ENCODE measurements at regions not wholly inside any gene's neighbourhood (a gene's known extent, or its start where the extent isn't known, plus 50 kb on each side); places are given as distances from the start of the nearest gene placed in this dataset.

DNA sequence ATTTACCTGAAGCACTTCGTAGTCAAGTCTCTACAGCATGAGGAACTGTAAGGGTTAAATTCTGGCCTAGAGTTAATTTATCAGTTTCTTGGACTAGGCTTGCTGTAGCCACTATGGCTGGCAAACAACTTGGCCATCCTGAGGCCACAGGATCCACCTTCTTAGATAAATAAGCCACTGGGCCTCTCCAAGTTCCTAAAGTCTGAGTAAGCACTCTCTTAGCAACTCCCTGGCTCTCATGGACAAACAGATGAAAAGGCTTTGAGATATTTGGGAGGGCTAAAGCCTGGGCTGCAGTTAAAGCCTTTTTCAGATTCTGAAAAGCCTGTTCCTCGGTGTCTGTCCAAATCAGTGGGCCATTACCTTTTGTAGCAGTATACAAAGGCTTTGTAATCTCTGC, 675.0 kb downstream of the TMEM121 start:
- intact Hi-C loops (cut with DNase I), result no loop called here
- no peak overlapping the region for H3K27ac ChIP-seq
- H3K4me1 ChIP-seq, result no peaks in the 10 kb centered on the region
- H3K4me3 ChIP-seq, result no peak overlapping the region
- no peaks in the 10 kb centered on the region for H3K36me3 ChIP-seq
- H3K27me3 ChIP-seq, result peaks cover 0 to 35% (median 0%) of the 10 kb centered on the region in 4 donors
- 44 to 73% methylated on average over 2 of the region's 2 CpGs for WGBS, 2 donors
- TF ChIP-seq POLR2A (IDR thresholded peaks at IDR 0.05), result no peak
- TF ChIP-seq, protein P1, sequence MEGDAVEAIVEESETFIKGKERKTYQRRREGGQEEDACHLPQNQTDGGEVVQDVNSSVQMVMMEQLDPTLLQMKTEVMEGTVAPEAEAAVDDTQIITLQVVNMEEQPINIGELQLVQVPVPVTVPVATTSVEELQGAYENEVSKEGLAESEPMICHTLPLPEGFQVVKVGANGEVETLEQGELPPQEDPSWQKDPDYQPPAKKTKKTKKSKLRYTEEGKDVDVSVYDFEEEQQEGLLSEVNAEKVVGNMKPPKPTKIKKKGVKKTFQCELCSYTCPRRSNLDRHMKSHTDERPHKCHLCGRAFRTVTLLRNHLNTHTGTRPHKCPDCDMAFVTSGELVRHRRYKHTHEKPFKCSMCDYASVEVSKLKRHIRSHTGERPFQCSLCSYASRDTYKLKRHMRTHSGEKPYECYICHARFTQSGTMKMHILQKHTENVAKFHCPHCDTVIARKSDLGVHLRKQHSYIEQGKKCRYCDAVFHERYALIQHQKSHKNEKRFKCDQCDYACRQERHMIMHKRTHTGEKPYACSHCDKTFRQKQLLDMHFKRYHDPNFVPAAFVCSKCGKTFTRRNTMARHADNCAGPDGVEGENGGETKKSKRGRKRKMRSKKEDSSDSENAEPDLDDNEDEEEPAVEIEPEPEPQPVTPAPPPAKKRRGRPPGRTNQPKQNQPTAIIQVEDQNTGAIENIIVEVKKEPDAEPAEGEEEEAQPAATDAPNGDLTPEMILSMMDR (IDR thresholded peaks at IDR 0.05), result no peak
- no peaks in the 10 kb centered on the region for H3K9me3 ChIP-seq
- no peak for DNase-seq

DNA sequence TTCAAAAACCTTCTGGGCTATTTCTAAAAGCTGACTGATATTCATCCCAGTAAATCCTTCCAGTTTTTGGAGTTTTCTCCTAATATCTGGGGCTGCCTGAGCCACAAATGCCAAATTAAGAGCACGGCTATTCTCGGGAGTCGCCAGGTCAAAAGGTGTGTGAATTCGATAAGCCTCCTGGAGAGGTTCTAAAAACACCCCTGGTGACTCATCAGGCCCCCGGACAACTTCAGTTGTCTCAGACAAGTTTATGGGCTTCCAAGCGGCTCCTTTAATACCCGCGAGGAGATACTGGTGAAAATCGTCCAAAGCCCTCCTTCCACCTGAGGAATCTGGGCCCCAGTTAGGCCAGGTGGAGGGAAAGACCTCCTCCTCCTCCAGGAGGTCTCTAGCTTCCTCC, 677.1 kb downstream of the TMEM121 start:
- intact Hi-C loops (cut with DNase I), result no loop called here
- Histone ChIP-seq H3K4me1 (no peaks in the 10 kb centered on the region), H3K27ac (no peak overlapping the region), H3K27me3 (peaks cover 0 to 23% (median 0%) of the 10 kb centered on the region in 4 donors), H3K36me3 (no peaks in the 10 kb centered on the region), H3K9me3 (no peaks in the 10 kb centered on the region), H3K4me3 (no peak overlapping the region)
- DNase-seq, result no peak
- 84% methylated on average over 6 to 9 of the region's 9 CpGs for WGBS, 2 donors
- TF ChIP-seq POLR2A (IDR thresholded peaks at IDR 0.05), result no peak
- TF ChIP-seq, protein P1 (IDR thresholded peaks at IDR 0.05), result no peak

- no peak for DNase-seq
- Histone ChIP-seq H3K36me3 (no peaks in the 10 kb centered on the region), H3K27me3 (peaks cover 0 to 17% (median 0%) of the 10 kb centered on the region in 4 donors), H3K4me3 (no peak overlapping the region), H3K27ac (no peak overlapping the region), H3K9me3 (no peaks in the 10 kb centered on the region), H3K4me1 (no peaks in the 10 kb centered on the region)
- 79 to 83% methylated on average over 10 to 18 of the region's 18 CpGs for WGBS, 2 donors
- intact Hi-C loops (cut with DNase I), result no loop called here
- no peak for TF ChIP-seq POLR2A (IDR thresholded peaks at IDR 0.05)
- TF ChIP-seq, protein P1 (IDR thresholded peaks at IDR 0.05), result no peak
These were observed 677.7 kb downstream of the TMEM121 start for GRCh38 chr14:106204063-106204462.

DNA sequence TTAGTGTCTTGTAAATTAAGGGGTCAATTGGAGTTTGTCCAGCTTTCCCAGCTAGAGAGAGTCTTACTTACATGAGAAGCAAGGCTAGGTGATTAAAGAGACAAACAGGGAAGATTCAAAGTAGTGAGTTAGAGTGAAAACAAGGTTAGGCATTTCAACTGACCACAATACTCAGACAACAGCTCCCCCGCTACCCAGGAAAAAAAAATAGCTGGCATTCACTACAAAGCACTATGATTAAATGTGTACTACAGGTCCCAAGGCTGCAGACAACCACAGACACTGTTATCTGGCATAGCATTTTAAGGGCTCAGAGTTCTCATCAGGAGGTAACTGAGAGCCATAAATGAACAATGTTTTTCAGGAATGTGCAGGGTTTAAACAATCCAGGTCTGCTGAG, 680.9 kb downstream of the TMEM121 start:
- Histone ChIP-seq H3K36me3 (no peaks in the 10 kb centered on the region), H3K9me3 (no peaks in the 10 kb centered on the region), H3K4me1 (no peaks in the 10 kb centered on the region), H3K27ac (no peak overlapping the region), H3K27me3 (peaks cover 0 to 11% (median 0%) of the 10 kb centered on the region in 4 donors), H3K4me3 (no peak overlapping the region)
- TF ChIP-seq, protein P1 (IDR thresholded peaks at IDR 0.05), result no peak
- 30 to 36% methylated on average over 1 of the region's 1 CpG for WGBS, 2 donors
- no peak for DNase-seq
- intact Hi-C loops (cut with DNase I), result no loop called here

- Histone ChIP-seq H3K27ac (no peak overlapping the region), H3K9me3 (no peaks in the 10 kb centered on the region), H3K27me3 (peaks cover 0 to 20% (median 0%) of the 10 kb centered on the region in 4 donors), H3K4me3 (no peak overlapping the region), H3K36me3 (no peaks in the 10 kb centered on the region), H3K4me1 (no peaks in the 10 kb centered on the region)
- no peak for TF ChIP-seq POLR2A (IDR thresholded peaks at IDR 0.05)
- no peak for DNase-seq
- 42 to 48% methylated on average over 2 of the region's 2 CpGs for WGBS, 2 donors
- intact Hi-C loops (cut with DNase I), result no loop called here
These were observed 682.4 kb downstream of the TMEM121 start for GRCh38 chr14:106208794-106209193.

DNA sequence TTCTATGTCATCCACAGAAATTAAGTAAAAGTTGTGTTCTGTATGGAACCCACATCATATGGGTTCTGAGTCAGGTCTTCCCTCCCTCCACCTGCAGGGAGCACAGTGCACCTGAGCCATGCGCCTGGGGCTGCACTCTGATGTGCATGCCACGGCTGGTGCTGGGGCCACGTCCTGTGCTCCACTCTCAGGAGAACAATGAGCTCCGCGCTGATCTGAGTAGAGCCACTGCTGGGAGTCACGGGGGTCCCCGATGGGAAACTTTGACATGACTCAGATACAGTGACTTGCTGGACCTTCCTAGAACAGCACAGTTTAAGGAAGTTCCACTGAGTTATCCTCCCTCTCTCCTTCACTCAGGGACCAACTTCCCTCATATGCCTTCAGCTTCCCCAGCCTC, 683.4 kb downstream of the TMEM121 start:
- no peaks in the 10 kb centered on the region for H3K36me3 ChIP-seq
- WGBS, 2 donors, result 25 to 80% methylated on average over 2 of the region's 7 CpGs
- DNase-seq, result no peak
- TF ChIP-seq, protein P1 (IDR thresholded peaks at IDR 0.05), result no peak
- TF ChIP-seq POLR2A (IDR thresholded peaks at IDR 0.05), result no peak
- H3K27ac ChIP-seq, result no peak overlapping the region
- H3K4me3 ChIP-seq, result no peak overlapping the region
- intact Hi-C loops (cut with DNase I), result no loop called here
- no peaks in the 10 kb centered on the region for H3K9me3 ChIP-seq
- H3K27me3 ChIP-seq, result peaks cover 0 to 19% (median 0%) of the 10 kb centered on the region in 4 donors
- H3K4me1 ChIP-seq, result no peaks in the 10 kb centered on the region
